Right lobe of liver (tissue), 6 donors: ENCODE measurements at regions not wholly inside any gene's neighbourhood (a gene's known extent, or its start where the extent isn't known, plus 50 kb on each side); places are given as distances from the start of the nearest gene placed in this dataset.

Experiments used
- ATAC-seq, 4 donors: fragments of 200-7000 bp; cut with Tn5 transposase; one replicate each; pipeline ENCODE4 v1.9.1; 2020; ENCODE audit warnings: mild to moderate bottlenecking in 4 of 4, moderate library complexity in 4 of 4
- DNase-seq, 3 donors: peaks; one replicate each; pipeline ENCODE4 v3.0.0-alpha.2; 2020
- H3K27ac ChIP-seq, 3 donors: fragments of 200-600 bp; one replicate each; pipeline ENCODE4 v1.8.0; 2022
- H3K27me3 ChIP-seq, 2 donors: fragments of 200-600 bp; one replicate each; pipeline ENCODE4 v1.8.0; 2022
- H3K36me3 ChIP-seq, 4 donors: fragments of 200-600 bp; sonication (generic) in 1 of 4; one replicate each; pipeline versions ENCODE4 v1.5.1 to v1.8.0; 2017 to 2022; ENCODE audit warnings: control low read depth in 1 of 4
- H3K4me1 ChIP-seq, 4 donors: fragments of 200-600 bp; sonication (generic) in 1 of 4; one replicate each; pipeline versions ENCODE4 v1.5.1 to v1.8.0; 2017 to 2022; ENCODE audit warnings: control low read depth in 1 of 4
- H3K4me3 ChIP-seq, 3 donors: fragments of 200-600 bp; one replicate each; pipeline ENCODE4 v1.8.0; 2022
- H3K9me3 ChIP-seq, 4 donors: fragments of 200-600 bp; sonication (generic) in 1 of 4; one replicate each; pipeline versions ENCODE4 v1.5.1 to v1.8.0; 2017 to 2022; ENCODE audit warnings: control low read depth in 1 of 4
- POLR2A ChIP-seq: fragments of 450-650 bp; IDR thresholded peaks from one replicate; pipeline ENCODE4 v1.6.1; 2017; ENCODE audit warnings: antibody characterized with exemption, mild to moderate bottlenecking
- WGBS: methylation state at CpG from one replicate; pipeline ENCODE4 v1.1.6; 2018; ENCODE audit warnings: low coverage, low lambda C conversion rate; ENCODE audit not compliant: insufficient coverage; ENCODE audit errors: missing lambda C conversion rate; 5-methylcytosine and 5-hydroxymethylcytosine counted together
- intact Hi-C, 2 donors: fragments of 100-400 bp; cut with DNase I; formaldehyde crosslinking; loops; one replicate each; pipeline versions ENCODE4 v1.11.2 to v1.14.1; 2022
- TF ChIP-seq, protein P1 (sequence below), 4 donors: fragments of 200-600 bp in 3 of 4; fragments of 450-650 bp in 1 of 4; IDR thresholded peaks; one replicate each; pipeline versions ENCODE4 v1.5.1 to v1.8.0; 2016 to 2022; ENCODE audit warnings: antibody characterized with exemption in 4 of 4, mild to moderate bottlenecking in 2 of 4
- donor health status: DM: no; HTN: yes; CAD: no.
- donor health status: DM: no; HTN: no; CAD: no.
- donor health status: DM: no; HTN: no; CAD: no.
- donor health status: DM: no; HTN: yes; CAD: no.
- donor health status: DM: no; HTN: yes; CAD: no.

DNA sequence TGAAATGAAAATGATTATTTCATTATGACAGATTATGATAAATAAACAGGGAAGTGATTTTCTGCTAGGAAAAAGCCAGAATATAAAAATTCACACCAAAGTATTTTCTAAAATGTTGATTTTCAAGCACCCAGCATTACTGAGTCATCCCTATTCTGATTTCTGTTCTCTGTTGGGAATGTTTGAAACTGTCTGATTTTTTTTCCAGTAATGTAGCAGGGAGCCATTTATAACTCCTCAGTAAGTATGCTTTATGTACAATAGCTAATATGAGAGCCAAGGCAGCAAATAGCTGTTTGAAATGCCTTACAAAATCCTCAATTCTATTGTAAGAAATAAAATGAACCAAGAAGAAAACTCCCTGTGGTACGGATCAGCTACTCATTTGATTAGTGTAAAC lies 471.7 kb upstream of the TYRP1 start:
- intact Hi-C loops, result no loop called here
- DNase-seq (no peak), ATAC-seq (no peak)
- H3K9me3 ChIP-seq, result no peaks in the 10 kb centered on the region
- 43% methylated on average over 1 of the region's 1 CpG for WGBS
- TF ChIP-seq, protein P1, sequence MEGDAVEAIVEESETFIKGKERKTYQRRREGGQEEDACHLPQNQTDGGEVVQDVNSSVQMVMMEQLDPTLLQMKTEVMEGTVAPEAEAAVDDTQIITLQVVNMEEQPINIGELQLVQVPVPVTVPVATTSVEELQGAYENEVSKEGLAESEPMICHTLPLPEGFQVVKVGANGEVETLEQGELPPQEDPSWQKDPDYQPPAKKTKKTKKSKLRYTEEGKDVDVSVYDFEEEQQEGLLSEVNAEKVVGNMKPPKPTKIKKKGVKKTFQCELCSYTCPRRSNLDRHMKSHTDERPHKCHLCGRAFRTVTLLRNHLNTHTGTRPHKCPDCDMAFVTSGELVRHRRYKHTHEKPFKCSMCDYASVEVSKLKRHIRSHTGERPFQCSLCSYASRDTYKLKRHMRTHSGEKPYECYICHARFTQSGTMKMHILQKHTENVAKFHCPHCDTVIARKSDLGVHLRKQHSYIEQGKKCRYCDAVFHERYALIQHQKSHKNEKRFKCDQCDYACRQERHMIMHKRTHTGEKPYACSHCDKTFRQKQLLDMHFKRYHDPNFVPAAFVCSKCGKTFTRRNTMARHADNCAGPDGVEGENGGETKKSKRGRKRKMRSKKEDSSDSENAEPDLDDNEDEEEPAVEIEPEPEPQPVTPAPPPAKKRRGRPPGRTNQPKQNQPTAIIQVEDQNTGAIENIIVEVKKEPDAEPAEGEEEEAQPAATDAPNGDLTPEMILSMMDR (IDR thresholded peaks at IDR 0.05), result no peak
- TF ChIP-seq POLR2A, result no peak
- no peak overlapping the region for H3K4me3 ChIP-seq
- no peaks in the 10 kb centered on the region for H3K4me1 ChIP-seq
- no peak overlapping the region for H3K27ac ChIP-seq
- no peaks in the 10 kb centered on the region for H3K36me3 ChIP-seq
- H3K27me3 ChIP-seq, result no peaks in the 10 kb centered on the region

DNA sequence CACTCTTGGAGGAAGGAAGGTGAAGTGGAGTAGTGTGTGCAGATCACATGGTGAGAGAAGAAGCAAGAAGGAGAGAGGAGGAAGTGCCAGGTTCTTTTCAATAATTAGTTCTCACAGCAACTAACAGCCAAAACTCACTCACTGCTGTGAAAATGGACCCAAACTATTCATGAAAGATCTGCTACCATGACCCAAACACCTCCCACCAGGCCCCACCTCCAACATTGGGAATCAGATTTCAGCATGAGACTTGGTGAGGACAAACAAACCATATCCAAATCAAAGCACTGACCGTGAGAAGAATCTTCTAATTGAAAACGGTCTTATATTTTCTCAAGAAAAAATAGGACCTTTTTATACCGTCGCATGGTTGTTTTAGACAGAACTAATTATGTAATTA lies 468.7 kb upstream of the TYRP1 start:
- DNase-seq (no peak), ATAC-seq (no peak)
- Histone ChIP-seq H3K27me3 (no peaks in the 10 kb centered on the region), H3K4me3 (no peak overlapping the region), H3K4me1 (no peaks in the 10 kb centered on the region), H3K36me3 (no peaks in the 10 kb centered on the region), H3K9me3 (no peaks in the 10 kb centered on the region), H3K27ac (no peak overlapping the region)
- intact Hi-C loops, result no loop called here
- no peak for TF ChIP-seq POLR2A
- TF ChIP-seq, protein P1 (IDR thresholded peaks at IDR 0.05), result no peak
- 58% methylated on average over 4 of the region's 4 CpGs for WGBS

DNA sequence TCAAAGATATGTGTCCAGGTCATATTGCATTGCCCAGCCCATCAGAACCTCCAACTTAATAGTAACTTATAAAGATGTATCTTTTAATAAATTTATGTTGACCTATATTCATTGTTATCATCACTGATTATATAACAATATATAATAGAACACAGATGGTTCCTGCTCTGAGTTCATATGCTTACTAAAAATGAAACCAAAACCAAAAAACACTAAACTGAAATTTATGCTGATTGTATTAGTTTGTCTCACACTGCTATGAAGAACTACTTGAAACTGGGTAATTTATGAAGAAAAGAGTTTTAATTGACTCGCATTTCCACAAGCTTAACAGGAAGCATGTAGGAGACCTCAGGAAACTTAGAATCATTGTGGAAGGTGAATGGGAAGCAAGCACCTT lies 462.5 kb upstream of the TYRP1 start:
- TF ChIP-seq, protein P1 (IDR thresholded peaks at IDR 0.05), result no peak
- no peak for TF ChIP-seq POLR2A
- Histone ChIP-seq H3K4me1 (no peaks in the 10 kb centered on the region), H3K9me3 (no peaks in the 10 kb centered on the region), H3K36me3 (no peaks in the 10 kb centered on the region), H3K27ac (no peak overlapping the region), H3K27me3 (no peaks in the 10 kb centered on the region), H3K4me3 (no peak overlapping the region)
- ATAC-seq (peak in 1 of 4 donors; percentile 64), DNase-seq (no peak)
- intact Hi-C loops, result no loop called here
- 9% methylated on average over 1 of the region's 1 CpG for WGBS

DNA sequence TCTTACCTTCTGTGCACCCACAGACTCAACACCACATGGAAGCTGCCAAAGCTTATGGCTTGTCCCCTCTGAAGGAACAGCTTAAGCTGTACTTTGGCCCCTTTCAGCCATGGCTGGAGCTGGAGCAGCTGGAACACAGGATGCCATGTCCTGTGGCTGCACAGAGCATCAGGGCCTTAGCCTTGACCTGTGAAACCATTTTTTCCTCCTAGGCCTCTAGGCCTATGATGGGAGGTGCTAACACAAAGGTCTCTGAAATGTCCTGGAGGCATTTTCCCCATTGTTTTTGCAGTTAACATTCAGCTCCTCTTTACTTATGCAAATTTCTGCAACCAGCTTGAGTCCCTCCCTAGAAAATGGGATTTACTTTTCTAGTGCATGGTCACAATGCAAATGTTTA lies 461.4 kb upstream of the TYRP1 start:
- Histone ChIP-seq H3K4me1 (no peaks in the 10 kb centered on the region), H3K27me3 (no peaks in the 10 kb centered on the region), H3K4me3 (no peak overlapping the region), H3K9me3 (no peaks in the 10 kb centered on the region), H3K36me3 (no peaks in the 10 kb centered on the region), H3K27ac (no peak overlapping the region)
- no peak for DNase-seq
- intact Hi-C loops, result no loop called here
- ATAC-seq, result no peak
- TF ChIP-seq, protein P1 (IDR thresholded peaks at IDR 0.05), result no peak
- TF ChIP-seq POLR2A, result no peak

DNA sequence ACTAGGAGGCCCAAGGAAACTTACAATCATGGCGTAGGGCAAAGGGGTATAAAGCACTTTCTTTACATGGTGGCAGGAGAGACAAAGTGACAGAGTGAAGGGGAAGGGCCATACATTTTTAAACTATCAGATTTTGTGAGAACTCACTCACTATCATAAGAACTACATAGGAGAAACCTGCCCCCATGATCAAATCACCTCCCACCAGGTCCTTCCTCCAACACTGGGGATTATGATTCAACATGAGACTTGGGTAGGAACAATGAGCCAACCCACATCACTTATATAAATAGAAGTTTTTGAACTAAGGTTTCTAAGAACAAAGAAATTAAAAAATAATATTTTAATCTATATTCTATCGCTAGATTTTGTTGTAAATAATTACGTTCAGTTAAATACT lies 460.3 kb upstream of the TYRP1 start:
- no peak for ATAC-seq
- no peak for DNase-seq
- H3K4me1 ChIP-seq, result no peaks in the 10 kb centered on the region
- TF ChIP-seq, protein P1 (IDR thresholded peaks at IDR 0.05), result no peak
- TF ChIP-seq POLR2A, result no peak
- no peaks in the 10 kb centered on the region for H3K36me3 ChIP-seq
- intact Hi-C loops, result no loop called here
- no peak overlapping the region for H3K27ac ChIP-seq
- 80% methylated on average over 3 of the region's 3 CpGs for WGBS
- no peak overlapping the region for H3K4me3 ChIP-seq
- no peaks in the 10 kb centered on the region for H3K9me3 ChIP-seq
- no peaks in the 10 kb centered on the region for H3K27me3 ChIP-seq
